NCI-H2107 (cell line): ENCODE measurements at regions not wholly inside any gene's neighbourhood (a gene's known extent, or its start where the extent isn't known, plus 50 kb on each side); places are given as distances from the start of the nearest gene placed in this dataset.
"Not testable (repeated sequence)": the region's sequence is repeated elsewhere in the genome, so short reads cannot be mapped to it uniquely, and the experiment has no call there.

Experiments used
- DNase-seq: peaks from one replicate; lab custom pipeline; 2025; lab: John Stamatoyannopoulos, UW

DNA sequence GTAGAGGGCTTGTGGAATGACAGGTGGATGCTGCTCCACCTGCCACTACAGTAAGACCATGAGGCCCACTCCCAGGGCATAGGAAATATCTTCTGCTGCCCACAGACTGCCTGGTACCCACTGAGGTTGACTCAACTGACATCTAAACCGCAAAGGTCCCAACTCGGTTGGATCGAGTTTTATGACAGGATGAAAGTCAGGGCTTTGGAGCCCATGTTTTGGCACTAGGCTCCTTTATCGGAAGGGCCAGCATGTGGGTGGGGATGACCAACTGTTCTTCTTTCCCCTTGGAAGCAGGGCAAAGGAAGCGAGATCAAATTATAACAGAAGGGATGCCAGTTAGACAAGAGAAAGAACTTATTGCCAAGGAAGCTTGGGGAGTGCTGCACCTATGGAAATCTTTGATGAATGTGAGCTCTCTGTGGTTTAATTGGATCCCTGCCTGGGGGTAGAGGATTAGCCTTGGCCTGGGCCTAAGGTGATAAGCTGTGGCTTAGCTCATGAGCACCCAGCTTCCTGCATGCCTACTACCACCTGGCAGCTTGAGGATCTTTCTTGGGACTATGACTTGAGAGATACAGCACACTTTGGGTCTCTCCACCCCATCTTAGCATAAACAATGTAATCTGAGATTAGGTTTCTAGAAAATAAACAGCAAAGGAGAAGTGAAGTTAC is 121.8 kb downstream of the KCNA5 start:
- DNase-seq: no peak

GRCh38 chr12:5166976-5167375 is 123.3 kb downstream of the KCNA5 start:
- no peak for DNase-seq

GRCh38 chr12:5168148-5168547 is 124.5 kb downstream of the KCNA5 start:
- DNase-seq: no peak

GRCh38 chr12:5170844-5171243 is 127.2 kb downstream of the KCNA5 start:
- no peak for DNase-seq

DNA sequence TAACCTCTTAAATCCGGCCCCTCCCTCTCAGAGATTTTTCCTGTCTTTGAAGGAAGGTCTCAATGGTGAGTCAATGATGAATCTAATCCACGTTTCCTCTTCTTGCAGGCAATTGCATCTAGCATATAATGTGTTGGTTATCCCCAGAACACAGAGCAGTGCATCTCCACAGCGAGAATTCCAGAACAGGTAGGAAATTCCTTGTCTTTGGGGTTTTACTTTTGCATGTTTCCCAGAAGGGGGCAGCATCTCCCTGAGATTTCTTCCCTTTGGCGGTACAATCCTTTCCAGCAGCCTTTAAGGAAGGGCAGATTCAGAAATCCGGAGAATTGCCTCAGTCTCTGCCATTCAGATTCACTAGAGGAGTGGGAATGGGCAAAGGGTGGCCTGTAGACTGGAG is 128.0 kb downstream of the KCNA5 start:
- peak; percentile 15 for DNase-seq

GRCh38 chr12:5172886-5173285 is 129.2 kb downstream of the KCNA5 start:
- no peak for DNase-seq

- no peak for DNase-seq
Measured at GRCh38 chr12:5173511-5174011, 129.9 kb downstream of the KCNA5 start.

DNA sequence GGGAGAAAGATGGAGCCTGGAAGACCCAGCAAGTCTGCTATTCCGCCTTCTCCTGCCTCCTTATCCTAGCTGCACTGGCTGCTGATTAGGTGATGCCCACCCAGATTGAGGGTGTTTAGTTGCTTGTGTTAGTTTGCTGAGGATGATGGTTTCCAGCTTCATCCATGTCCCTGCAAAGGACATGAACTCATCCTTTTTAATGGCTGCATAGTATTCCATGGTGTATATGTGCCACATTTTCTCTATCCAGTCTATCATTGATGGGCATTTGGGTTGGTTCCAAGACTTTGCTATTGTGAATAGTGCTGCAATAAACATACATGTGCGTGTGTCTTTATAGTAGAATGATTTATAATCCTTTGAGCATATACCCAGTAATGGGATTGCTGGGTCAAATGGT is 131.7 kb downstream of the KCNA5 start:
- not testable (repeated sequence) for DNase-seq

DNA sequence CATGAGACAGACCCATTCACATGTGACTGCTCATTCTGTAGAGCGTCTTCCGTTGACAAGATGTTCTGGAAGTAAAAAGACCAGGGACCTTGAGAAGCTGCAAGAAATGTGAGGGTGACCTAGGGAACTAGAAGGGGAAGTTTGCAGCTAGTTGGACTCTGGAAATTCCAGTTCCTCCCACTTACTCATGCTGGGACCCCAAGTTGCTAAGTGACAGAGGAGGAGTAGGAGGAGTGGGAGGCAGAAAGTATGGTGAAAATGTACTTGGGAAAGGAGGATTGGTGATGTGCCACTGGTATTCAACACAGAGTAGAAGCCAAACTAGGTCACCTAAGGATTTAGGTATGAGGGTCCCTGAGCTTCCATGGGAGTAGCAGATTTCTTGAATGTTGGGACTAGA is 132.4 kb downstream of the KCNA5 start:
- DNase-seq: no peak

DNA sequence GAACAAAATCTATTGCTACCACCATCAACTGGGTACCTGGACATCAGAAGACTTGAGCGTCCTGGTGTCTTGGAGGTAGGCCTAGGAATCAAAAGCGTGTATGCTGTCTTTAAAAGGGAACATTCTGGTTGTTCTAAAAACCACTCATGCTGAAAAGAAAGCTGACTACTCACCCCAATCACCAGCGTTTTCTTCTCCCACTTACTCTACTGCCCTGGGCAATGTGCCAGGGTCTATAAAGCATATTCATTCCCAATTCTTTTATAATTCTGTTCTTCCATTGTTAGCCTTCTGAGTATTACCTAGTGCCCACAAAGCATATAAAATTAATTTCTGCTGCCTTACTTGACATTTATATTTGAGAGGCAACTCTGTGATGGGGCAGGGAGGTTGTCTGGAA is 133.4 kb downstream of the KCNA5 start:
- no peak for DNase-seq

- no peak for DNase-seq
Measured at GRCh38 chr12:5177731-5178130, 134.1 kb downstream of the KCNA5 start.

GRCh38 chr12:5178571-5178970 is 134.9 kb downstream of the KCNA5 start:
- DNase-seq: no peak

GRCh38 chr12:5180496-5180895 is 136.8 kb downstream of the KCNA5 start:
- no peak for DNase-seq

DNA sequence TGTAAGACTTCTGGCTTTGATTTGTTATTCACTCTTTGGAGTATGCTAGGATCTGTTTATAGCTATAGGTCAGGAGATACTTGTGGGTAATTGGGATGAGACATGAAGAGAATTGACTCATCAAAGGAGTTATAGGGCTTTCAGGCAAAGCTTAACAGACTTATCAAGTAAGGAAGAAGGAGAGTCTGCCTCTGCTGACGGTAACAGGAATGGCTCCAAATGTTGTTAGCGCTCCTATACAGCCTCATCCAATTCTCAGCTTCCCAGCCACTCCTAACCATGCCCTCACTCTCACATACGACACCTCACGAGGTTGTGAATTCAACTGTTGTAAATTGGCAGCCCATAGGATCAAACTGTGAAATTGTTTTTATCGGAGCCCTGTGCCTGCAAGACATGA is 140.5 kb downstream of the KCNA5 start:
- no peak for DNase-seq

DNA sequence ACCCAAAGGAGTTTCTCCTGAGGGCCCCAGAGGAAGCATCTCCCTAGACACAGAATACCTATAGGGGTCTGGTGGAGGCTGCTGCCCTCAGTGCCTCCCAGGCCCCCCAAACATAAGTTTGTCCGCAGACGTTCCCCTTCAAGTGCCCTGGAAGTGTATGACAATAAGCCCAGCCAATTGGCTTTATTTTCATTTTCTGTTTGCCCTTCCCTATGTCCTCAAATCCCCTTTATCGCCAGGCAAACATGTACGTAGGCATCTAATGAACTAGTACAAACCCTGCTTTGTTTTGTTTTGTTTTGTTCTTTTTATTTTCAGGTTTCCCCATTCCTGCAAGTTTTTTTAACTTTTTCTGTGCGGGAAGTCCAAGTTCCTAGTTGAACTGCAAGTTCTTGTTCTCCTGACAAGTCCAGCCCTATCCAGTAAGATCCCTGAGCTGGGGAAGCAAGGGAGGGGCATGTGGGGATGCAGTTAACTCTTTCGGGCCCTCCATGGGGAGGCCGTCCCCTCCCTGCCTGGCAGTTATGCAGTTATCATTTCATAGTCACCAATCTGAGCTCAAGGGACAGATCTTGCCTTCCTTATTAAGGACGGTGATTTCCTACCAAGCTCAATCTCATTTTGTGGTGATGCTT is 141.9 kb downstream of the KCNA5 start:
- no peak for DNase-seq

DNA sequence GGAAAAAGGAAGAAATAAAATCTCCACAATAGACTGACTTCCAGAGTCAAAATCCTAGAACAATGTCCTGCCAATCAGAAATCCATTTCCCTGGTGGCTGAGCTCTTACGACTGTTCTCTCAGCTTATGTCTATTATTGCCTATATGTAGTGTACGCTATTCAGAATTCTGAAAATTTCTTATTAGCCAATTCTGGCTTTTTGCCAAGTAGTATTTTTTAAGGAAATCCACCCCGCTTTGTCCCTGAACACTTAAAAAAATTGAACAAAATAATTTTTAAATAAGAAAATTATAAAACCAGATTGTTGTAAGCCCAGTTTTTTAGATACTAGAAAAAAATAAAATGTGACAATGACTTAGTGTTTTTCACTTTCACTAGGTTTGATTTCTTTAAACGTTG is 143.0 kb downstream of the KCNA5 start:
- DNase-seq: no peak

GRCh38 chr12:5187136-5187535 is 143.5 kb downstream of the KCNA5 start:
- DNase-seq: peak; percentile 77

GRCh38 chr12:5188472-5188871 is 144.8 kb downstream of the KCNA5 start:
- peak; percentile 27 for DNase-seq

DNA sequence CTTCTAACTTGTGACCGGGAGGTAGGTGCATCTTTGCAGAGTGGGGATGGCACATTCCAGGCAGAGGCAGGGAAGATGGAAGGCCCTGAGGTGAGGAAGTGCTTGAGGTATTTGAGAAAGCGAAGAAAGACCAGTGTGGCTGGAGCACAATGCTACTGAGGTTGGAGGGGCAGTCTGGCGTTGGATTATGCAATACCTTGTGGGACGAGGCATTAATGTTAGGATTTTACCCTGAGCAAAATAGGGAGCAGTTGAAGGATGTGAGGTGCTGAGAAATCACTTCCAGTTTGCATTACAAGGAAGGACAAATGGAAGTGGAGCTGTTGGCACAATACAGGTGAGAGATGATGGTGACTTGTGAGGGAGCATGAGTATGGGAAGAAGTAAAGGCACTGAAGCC is 145.5 kb downstream of the KCNA5 start:
- DNase-seq: no peak

DNA sequence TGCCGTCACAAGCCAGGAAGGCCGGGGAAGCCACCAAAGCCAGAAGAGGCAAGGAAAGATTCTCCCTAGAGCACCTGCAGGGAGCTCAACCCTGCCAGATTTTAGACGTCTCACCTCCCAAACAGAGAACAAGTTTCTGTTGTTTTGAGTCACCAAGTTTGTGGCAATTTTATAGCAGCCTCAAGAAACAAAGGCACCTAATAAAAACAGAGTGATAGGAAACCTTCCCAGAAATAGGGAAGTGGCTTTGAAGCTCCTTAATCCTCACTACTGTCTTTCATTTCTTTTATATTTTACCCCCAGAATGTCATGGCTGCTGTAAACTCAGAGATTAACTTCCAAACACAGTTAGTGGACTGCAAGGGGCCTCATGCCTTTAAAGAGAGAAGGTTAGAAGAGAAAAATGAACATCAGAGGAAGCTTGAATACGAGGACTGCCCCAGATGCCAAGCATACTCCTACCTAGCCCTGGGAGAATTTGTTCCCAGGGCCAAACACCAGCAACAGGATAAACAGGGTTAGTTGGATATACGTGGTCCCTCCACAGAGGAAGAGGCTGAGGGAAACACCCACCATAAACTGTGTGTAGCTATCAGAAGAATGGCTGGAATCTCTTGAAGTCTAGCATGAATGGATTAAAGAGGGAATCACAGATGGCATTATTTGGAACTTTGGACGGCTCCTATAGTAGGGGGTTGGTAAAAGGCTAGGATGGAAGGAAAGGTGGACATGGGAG is 148.3 kb downstream of the KCNA5 start:
- no peak for DNase-seq

DNA sequence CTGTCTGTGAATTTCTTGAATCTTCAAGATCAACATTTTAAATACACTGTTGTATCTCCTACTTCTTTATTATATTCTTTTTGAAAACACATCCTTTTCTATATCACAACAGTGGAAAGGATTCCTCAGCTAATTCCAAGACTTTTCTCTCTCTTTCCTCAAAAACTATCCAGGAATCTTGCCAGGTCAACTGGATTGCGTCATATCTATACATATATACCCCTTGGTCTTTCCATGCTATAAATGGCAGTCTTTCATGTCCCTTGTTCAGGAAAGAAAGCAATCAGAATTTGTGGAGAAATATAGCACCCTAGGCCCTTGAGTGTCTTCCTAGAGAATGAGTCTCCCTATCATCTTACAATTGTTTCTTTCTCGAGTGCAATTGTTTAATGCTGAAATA is 149.0 kb downstream of the KCNA5 start:
- DNase-seq: no peak

GRCh38 chr12:5194306-5194705 is 150.6 kb downstream of the KCNA5 start:
- DNase-seq: no peak

GRCh38 chr12:5195244-5195643 is 151.6 kb downstream of the KCNA5 start:
- no peak for DNase-seq
